ENCODE measurements at regions not wholly inside any gene's neighbourhood (a gene's known extent, or its start where the extent isn't known, plus 50 kb on each side); places are given as distances from the start of the nearest gene placed in this dataset.

DNA sequence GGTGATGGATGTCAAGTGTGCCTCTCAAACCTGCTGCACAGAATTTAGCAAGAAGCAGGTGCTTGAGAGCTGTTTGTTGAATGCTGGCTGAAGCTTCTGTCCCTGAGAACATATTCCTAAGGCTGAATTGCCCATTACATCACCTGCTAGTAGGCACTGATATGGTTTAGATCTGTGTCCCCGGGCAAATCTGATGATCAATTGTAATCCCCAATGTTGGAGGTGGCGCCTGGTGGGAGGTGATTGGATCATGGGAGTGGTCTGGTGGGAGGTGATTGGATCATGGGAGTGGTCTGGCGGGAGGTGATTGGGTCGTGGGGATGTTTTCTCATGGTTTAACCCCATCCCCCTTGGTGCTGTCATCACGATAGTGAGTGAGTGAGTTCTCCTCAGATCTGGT lies 128.0 kb downstream of the HRH4 start:
- TF ChIP-seq, protein P1, sequence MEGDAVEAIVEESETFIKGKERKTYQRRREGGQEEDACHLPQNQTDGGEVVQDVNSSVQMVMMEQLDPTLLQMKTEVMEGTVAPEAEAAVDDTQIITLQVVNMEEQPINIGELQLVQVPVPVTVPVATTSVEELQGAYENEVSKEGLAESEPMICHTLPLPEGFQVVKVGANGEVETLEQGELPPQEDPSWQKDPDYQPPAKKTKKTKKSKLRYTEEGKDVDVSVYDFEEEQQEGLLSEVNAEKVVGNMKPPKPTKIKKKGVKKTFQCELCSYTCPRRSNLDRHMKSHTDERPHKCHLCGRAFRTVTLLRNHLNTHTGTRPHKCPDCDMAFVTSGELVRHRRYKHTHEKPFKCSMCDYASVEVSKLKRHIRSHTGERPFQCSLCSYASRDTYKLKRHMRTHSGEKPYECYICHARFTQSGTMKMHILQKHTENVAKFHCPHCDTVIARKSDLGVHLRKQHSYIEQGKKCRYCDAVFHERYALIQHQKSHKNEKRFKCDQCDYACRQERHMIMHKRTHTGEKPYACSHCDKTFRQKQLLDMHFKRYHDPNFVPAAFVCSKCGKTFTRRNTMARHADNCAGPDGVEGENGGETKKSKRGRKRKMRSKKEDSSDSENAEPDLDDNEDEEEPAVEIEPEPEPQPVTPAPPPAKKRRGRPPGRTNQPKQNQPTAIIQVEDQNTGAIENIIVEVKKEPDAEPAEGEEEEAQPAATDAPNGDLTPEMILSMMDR (IDR thresholded peaks at IDR 0.05): no peak

DNA sequence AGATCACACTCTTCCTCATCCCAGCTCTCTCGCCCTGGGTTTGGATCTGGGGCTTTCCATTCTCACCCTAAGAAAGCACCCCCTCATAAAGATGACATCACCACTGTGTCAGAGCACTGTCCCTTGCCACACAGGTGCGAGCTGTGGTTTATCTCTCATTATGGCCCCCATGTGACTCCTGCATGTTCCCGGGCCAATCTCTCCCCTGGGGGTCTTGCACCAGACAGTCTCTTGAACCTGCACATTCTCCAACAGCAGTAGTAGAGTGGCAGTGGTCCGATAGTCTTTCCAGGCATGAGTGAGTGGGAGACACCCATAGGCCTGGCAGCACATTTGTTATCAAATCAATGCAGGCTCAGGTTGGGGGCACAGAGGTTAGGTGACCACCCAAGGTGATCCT lies 130.5 kb downstream of the HRH4 start:
- TF ChIP-seq, protein P1 (IDR thresholded peaks at IDR 0.05): no peak

DNA sequence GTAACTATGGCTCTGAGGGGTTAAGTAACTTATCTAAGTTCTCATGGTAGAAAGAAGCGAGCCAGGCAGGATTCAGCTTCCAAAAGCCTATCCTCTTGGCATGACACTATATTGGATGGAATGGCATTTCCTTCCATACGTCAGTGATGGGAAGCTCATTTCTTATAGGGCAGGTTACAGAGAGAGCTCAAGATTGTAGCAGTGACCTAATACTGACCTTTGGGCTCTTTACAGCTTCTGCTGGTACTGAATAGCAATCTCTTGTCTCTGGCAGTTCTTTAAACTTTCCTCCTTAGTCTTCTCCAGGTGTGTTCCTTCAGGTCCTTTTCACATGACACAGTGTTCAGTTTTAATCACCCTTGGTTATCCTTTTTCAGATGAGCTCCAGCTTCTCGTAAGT lies 133.0 kb downstream of the HRH4 start:
- TF ChIP-seq, protein P1 (IDR thresholded peaks at IDR 0.05): no peak

DNA sequence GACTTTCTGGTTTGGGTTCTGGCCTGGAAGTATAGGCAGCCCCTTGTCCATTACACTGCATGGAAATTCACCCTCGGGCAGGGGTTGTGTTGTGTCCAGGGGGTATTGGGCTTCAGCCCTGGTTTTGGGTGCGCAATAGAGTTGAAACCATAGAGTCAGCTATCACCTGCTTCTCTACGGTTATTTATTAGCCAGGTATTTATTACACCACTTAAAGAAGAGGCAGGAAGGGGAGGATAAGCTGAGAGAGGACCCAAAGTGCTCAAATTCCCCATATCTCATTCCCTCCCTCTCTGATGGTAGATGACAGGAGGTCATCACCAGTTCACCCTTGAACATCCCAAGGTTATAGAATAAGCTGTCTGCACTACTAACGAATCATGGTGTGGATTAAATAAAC lies 133.4 kb downstream of the HRH4 start:
- TF ChIP-seq, protein P1 (IDR thresholded peaks at IDR 0.05): no peak

DNA sequence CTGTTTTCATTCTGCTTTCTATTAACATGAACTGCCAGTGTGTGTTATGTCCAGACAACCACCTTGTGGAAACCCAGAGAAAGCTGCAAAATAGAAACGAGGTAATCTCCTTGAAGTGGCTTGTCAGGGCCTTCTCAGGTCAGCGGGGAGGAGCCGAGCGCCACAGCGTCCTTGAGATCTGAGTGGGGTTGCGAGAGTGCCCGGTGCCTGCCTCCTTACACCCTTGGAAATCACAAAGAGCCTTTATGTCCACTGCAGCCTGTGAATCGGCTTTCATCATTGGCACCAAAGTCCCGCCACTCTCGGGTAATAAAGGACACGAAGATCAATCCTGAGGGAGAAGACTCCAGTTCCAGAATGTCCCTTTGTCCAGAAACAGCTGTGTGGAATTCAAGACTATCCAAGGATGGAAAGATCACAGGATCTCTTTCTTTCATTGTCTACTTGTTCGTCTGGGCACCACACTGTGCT lies 135.2 kb downstream of the HRH4 start:
- TF ChIP-seq, protein P1 (IDR thresholded peaks at IDR 0.05): no peak

DNA sequence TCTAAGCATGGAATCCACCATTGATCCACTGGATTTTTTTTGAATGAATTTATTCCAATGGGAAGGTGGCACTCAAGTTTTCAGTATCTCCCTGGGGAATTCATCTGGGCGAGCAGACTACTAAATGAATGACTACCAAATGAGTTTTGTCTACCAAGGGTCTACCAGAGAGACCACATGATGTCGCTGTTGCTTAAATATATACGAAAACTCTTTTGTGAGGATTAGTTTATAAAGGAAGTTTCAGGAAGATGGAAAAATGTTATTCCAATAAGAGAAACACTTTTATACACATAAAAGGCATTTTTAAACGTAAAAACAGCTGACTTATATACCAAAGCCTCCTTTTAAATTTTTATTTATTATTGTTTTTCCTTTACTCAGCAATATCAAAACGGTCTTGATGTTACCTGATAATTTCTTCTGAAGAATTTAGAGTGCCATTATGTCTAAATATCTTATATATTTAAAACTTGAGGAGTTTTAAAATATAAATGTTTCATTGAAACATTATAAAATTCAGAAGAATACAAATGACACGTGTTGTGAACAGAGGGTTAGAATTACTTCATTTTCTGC lies 139.7 kb downstream of the HRH4 start:
- TF ChIP-seq, protein P1 (IDR thresholded peaks at IDR 0.05): peak; percentile 70

DNA sequence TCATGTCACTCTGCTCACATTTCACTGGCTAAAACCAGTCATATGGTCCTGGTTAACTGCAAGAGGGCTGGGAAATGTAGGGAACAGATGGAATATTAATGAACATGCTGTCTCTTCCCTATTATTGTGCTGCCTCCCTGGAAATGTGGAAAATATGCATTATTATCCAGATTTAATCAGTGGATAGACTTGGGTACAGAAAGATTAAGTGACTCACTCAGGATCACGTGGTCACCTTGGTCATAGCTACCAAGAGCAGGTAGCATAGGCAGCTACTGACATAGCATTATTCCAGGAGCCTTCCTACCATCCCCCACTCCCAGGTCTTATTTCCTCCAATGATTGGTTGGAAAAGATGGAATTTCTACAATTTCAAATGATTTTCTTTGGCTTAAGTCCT lies 141.1 kb downstream of the HRH4 start:
- TF ChIP-seq, protein P1 (IDR thresholded peaks at IDR 0.05): no peak

DNA sequence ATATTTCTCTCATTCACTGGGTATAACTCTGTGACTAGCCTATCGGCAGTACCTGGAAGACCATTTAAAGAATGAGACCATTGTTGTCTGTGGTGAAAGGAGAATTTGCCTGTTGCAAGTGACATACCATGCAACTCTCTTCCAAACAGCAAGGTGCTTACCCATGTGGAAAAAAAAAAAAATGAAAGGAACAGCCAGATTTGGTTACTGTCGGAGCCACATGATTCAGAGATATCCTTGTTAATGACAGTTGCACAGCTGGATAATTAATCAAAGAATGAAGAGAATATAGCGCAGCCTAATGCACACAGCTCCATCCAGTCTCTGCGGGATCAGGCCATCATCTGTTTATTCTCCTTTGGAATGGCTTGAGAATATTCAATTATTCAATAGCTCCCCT lies 141.8 kb downstream of the HRH4 start:
- TF ChIP-seq, protein P1 (IDR thresholded peaks at IDR 0.05): no peak

Data from LNCAP (cell line).